ENCODE measurements at regions not wholly inside any gene's neighbourhood (a gene's known extent, or its start where the extent isn't known, plus 50 kb on each side); places are given as distances from the start of the nearest gene placed in this dataset.
"Not testable (repeated sequence)": the region's sequence is repeated elsewhere in the genome, so short reads cannot be mapped to it uniquely, and the experiment has no call there.

DNA sequence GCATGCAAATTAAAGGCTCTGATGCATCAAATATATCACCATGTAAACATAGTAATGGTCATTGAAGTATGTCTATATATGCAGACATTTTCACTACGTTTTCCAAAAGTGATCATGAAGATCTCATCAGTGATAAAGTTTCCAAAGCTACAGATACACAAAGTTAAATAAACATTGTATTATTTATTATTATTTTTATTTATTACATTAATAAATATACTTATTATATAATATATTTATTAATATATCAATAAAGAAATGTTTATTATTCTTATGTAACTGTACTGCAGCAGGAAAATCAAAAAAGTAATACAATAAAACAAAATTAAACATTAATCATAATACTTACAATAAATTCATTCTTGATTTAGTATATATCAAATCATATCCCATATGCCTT, 791.2 kb downstream of the GBE1 start:
- DNase-seq (ENCODE audit: low spot score) = no peak

DNA sequence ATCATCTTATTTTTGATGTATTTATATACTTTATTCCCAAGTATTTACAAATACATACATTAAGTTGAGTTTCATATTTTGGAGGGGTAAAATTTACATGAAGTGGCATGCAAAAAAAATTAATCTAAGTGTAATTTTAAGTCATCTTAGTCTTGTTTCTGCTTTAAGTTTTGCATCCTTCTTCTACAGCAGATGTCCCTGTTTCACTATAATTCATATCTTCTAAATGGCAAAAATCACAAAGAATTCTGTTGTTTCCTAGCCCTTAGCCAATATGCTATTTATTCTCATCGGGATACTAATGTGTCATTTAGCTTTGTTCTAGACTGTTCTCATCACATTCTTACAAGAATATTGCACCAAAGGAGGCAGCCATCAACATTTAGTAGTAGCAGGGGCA, 831.9 kb downstream of the GBE1 start:
- DNase-seq (ENCODE audit: low spot score) = no peak

DNA sequence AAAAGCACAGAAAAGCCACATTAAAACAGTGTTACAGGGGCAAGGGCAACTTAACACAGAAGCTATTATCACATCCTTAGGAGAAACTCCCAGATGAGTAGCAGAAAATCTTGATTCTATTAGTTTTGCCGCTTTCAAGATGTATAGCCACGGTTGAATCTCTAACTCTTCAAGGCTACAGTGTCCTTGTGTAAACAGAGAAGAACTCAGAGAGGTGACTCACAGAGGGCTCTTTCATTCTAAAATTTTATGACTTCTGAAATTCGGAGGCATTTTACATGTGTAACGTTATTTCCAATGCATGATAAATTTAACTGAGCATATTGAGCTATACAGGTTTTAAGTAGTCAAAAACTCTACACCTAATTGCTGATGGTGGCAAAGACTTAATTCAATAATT, 846.6 kb downstream of the GBE1 start:
- DNase-seq (ENCODE audit: low spot score) = no peak

DNA sequence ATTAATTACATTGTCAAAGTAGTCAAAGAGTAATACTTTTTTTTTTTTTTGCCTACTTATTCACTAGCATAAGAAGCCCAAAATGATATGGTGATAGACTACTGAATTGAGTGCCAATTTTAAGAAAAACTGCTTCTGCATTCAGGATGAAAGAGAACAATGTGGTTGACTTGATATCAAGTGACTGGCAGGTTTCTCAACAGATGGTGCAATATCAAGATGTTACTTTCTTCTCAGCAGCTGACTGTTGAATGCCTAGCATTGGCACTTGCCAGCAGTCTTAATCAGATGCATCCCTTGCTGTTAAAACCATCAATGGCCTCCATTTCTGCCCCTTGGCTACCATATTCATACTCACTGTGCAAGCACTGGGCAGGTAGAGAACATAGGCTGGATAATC, 863.2 kb downstream of the GBE1 start:
- no peak for DNase-seq (ENCODE audit: low spot score)

DNA sequence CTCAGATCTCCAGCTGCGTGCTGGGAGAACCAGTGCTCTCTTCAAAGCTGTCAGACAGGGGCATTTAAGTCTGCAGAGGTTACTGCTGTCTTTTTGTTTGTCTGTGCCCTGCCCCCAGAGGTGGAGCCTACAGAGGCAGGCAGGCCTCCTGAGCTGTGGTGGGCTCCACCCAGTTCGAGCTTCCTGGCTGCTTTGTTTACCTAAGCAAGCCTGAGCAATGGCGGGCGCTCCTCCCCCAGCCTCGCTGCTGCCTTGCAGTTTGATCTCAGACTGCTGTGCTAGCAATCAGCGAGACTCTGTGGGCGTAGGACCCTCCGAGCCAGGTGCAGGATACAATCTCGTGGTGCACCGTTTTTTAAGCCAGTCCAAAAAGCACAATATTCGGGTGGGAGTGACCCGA, 864.4 kb downstream of the GBE1 start:
- not testable (repeated sequence) for DNase-seq (ENCODE audit: low spot score)

DNA sequence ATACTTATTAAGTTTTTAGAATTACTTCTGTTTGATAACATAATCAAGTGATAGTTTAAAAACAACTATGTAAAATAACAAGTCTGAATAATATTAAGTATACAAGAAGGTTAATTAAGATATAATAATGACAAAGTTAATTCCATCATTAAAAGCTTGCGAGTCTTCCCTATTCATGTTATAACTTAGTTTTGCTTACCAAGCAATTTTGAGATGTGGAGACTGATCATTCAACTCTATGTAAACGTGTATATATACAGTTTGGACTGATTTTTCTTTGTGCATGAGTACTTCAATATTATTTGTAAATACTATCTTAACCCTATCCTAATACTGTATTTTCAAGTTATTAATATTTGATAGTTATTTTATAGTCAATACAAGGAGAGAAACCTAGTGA, 870.9 kb downstream of the GBE1 start:
- no peak for DNase-seq (ENCODE audit: low spot score)

DNA sequence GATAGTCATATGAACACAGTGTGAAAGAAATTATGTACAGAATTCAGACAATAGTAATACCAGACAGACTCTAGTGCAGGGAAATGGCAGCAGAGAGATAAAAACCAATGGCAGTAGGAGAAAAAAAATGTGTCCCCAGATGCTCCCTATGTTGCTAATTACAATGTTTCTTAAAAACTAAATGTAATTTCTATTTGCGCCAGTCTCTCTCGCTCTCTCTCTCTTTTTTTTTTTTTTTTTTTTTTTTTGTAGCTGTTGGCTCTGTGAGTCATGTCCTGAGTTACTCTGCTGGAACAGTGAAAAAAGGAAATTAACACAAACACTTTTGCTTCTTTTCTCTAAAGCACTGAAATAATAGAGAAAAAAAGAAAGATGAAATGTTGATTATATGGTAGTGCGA, 871.9 kb downstream of the GBE1 start:
- DNase-seq (ENCODE audit: low spot score) = no peak

DNA sequence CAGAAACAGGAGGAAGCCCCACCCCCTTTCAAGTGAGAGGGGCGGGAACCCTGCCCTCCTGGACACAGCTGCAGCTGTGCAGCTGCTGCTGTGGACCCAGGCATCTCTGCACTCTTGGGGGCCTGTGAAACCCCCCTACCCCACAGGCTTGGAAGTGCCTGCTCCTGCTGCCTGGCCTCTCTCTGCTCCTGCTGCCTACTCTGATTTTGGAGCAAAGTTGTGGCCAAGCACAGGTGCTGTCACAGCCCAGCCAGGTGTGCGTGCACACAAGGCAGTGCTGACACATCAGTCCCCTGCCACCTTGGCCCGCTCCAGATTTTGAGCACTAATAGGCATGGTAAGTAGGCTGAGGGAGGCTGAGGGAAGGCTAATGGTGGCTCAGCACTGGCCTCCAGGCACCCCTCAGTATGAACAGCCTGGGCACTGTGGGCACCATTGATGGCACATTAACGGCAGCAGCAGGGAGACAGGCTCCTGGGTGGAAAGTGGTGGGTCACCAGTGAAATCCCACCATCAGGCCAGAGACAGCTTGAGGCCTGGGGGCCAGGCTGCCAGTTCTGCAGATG, 890.9 kb downstream of the GBE1 start:
- no peak for DNase-seq (ENCODE audit: low spot score)

DNA sequence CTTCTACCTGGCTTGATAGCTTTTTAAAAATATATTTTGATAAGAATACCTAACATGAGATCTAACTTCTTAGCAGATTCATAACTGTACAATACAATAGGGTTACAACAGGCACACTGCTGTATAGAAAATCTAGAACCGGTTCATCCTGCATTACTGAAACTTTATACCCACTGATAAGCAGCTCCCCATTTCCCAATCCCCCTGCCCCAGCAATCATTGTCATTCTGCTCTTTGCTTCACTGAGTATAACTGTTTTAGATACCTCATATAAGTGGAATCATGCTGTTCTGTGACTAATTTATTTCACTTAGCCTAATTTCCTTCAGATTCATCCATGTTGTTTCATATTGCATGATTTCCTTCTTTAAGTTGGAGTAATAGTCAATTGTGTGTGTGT, 906.0 kb downstream of the GBE1 start:
- no peak for DNase-seq (ENCODE audit: low spot score)

DNA sequence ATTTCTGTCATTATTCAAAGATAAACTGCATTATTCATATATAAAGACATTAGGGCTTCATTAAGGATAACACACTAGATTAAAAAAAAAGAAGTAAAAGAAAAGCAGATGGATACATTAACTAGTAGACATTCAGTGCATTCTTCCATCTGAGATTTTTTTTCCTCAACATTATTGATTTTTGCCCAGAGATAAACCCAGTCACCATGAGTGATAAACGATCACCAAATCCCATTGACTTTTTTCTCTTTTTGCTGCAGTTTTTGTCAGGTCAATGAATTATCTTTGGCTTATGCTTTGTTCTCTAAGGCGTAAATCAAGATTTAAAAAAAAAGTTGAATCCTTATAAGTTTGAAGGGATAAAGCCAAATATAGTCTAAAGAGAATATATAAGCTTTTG, 925.0 kb downstream of the GBE1 start:
- no peak for DNase-seq (ENCODE audit: low spot score)

DNA sequence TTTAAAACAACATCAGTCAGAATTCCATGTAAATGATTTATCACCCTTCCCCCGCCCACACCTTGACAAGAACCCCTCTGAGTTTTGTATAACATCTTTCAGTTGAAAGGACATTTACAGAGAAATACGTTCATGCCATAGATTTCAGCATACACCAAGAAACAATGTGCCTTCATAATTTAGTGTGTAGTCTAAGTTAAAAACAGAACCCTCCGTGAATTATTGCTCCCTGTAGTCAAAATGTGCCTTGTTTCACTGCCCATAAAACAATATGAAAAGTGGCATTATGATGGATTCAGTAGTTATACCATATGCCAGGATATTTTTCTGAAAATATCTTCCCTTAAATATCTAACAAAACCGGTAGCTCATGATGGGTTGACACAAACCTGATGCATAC, 953.9 kb downstream of the GBE1 start:
- DNase-seq (ENCODE audit: low spot score) = no peak

DNA sequence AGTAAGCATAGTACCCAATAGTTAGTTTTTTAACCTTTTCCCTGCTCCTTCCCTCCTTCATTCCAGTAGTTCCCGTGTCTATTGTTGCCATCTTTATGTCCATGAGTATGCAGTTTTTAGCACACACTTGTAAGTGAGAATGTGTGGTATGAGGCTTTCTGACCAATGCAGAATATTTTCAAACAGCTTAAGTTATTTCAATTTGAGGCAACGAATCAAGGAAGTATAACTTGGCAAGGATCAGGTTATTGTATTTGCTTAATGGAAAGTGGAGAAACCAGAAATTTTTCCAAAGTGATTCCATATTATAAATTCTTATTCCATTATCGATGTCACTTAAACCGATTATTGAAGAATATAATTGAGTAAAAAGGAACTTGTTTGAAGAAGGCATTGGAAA, 954.8 kb downstream of the GBE1 start:
- DNase-seq (ENCODE audit: low spot score) = no peak

DNA sequence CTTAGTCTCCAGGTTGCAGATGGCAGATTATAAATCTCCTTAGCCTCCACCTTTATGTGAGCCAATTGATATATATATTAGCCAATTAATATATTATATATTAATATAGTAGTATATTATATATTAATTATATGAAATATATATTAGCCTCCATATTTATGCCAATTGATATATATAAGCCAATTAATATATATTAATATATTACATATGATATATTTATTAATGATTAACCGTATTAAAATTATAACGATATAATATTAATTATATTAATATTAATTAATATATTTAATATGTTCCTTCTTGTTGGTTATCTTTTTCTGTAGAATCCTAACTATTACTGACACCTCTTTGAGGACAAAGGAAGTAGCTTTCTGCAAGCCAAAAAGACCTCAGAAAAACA, 972.5 kb downstream of the GBE1 start:
- DNase-seq (ENCODE audit: low spot score) = no peak

DNA sequence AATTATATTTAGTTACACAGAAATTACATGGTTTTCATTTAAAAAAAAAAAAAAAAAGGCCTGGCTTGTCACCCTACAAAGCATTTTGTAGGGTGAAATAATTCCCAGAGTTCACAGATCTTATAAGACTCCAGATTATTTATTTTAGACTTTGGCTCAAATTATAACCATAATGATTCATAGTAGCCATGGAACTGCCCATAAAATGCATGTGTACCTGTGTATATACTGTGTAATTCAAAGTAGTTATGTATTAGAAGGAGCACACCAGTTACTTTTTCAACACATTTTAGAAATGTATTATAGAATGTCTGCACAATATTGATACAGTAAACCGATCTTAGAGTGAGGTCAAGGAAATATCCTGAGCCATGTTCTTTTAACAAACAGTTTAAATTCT, 975.6 kb downstream of the GBE1 start:
- DNase-seq (ENCODE audit: low spot score) = no peak

DNA sequence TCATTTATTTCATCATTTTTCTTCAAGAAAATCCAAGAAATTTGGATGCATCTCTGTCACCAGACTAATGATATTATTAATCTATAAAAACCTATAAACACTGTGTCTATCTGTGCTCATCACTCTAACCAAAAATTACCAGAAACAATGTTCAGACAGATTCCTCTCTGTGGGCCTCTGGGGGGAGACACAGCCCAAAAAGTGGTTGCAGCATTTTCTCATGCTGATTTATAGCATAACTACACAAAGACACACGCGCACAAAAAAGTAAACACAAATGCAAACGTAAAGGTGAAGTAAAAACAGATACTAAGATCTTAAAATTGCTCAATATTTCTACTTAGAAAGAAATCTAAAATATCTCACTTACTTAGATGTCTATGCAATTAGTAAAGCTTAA, 976.0 kb downstream of the GBE1 start:
- DNase-seq (ENCODE audit: low spot score) = no peak

DNA sequence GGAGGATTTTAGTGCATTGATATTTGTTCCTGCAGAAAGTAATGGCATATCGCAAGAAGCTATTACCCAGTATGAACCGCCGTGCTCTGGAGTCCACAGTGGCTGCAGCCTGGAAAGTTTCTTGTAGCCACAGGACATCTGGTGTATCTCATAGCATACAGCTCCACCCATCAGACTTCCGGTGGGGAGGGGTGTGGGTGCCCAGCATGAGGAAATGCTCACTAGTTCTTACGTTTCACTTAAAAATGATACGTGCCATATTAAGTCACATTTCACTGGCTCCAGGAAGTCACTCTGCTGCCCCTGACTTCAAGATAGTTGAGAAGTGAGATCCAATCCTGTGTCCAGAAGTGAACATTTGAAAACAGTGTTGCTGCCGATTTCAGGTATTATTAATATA, 990.4 kb downstream of the GBE1 start:
- DNase-seq (ENCODE audit: low spot score) = no peak

DNA sequence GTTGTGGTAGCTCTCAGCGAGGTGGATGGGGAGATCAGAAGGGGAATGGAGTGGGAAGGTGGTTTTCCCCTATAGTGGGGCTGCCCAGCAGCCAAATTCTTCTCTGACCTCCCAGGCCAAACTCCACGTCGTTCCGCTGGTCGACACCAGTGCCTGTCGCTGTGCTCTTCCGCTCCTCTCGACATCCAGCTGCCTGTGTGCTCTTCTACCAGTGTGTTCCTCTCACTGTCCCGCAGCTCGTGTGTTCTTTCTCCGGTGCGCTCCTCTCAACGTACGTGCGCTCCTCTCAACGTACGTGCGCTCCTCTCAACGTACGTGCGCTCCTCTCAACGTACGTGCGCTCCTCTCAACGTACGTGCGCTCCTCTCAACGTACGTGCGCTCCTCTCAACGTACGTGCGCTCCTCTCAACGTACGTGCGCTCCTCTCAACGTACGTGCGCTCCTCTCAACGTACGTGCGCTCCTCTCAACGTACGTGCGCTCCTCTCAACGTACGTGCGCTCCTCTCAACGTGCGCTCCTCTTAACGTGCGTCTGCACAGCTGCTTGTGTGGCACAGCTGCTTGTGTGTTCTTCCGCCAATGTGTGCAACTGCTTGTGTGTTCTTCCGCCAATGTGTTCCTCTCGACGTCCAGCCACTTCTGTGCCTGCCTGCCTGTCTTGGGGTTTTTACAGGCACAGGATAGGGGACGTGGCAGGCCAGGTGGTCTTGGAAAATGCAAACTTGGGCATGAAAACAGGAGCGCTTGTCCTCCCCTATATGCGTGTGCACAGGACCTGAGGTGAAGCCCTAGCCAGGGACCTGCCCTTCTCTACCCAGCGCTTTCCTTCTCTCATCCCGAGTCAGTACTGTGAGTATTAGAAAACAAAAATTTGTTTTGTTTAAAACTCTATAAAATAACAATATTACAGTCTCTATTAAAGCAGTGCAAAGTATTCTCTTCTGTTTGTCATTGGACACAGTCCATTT, 991.1 kb downstream of the GBE1 start:
- no peak for DNase-seq (ENCODE audit: low spot score)

DNA sequence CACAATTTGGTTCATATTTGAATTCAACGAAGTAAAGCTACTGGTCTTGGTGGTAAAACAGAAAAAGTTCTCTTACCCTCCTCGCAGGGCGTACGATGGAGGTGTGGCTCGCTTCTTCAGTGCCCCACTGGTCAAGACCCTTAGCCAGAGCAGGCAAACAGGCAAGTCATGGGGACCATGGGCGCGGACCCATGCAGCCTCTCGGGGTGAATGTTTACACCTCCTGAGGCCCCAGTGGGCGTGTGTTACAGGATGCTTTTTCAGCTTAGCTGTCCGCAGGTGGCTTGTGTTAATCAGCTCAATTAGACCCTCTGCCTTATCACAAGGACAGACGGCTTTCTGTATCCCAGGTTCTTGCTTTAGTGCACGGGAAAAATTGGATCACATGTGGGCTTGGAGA, 991.8 kb downstream of the GBE1 start:
- DNase-seq (ENCODE audit: low spot score) = no peak

DNA sequence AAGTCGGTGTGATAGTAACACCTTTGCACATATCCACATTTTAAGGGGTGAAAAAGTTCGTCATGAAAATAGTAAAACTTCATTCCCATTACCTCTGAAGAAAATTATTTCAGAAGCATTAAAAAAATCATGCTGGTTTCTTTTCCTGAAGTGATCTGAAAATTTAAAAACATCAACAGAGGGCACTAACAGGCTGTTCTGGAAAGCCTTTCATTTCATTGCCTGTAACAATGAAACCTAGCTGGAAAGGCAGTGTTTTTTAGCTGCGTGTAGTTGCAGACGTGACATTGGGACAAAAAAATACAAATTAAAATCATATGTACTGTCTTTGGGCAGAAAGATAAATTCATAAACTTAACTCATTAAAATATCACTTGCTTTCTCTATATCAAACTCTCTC, 993.8 kb downstream of the GBE1 start:
- DNase-seq (ENCODE audit: low spot score) = no peak

DNA sequence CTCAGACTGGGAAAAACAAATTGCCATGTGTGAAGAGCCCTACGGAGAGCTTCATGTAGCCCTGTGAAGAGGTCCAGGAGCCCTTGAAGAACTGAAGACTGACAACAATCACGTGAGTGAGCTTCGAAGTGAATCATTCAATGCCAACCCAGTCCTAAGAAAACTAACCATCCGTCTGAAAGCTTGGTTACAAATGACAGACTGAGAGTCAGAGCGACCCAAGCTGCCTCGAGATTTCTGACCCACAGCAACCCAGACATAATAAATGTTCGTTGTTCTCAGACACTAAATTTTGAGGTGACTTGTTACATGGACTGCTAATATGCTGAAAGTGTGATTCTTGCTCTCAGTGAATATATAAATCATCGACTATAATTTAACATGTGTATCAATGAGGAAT, 987.2 kb upstream of the ROBO1 start:
- DNase-seq (ENCODE audit: low spot score) = no peak

DNA sequence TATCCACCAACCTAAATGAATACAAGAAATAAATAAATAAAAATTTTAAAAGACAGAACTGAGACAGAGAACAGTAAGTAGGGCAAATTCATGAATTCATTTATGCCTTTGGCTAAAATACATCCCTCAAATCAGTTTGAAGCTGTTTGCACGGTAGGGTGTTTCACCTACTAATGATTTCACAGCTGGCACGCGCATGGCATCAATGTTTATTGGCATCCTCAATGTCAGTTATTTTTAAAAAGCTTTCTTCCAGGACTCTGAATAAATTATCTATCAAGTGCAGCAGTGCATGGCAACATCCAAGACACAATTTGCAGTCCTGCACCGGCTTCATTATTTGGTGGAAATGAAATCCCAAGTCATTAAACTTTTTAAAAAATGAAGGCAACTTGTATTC, 985.2 kb upstream of the ROBO1 start:
- DNase-seq (ENCODE audit: low spot score) = no peak

DNA sequence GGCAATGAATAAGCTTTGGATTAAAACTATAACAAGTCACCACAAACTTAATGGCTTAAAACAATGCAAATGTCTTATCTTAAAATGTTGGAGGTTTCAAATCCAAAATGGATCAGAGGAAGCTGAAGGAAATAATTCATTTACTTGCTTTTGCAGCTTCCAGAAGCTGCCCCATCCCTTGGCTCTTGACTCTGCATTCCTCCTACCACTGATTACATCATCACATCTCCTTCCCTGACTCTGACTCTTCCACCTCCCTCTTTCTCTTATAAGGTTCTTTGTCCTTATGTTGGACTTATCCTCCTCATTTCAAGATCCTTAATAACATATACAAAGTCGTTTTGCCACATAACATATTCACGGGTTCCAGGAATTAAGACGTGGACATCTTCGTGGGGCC, 982.8 kb upstream of the ROBO1 start:
- no peak for DNase-seq (ENCODE audit: low spot score)

DNA sequence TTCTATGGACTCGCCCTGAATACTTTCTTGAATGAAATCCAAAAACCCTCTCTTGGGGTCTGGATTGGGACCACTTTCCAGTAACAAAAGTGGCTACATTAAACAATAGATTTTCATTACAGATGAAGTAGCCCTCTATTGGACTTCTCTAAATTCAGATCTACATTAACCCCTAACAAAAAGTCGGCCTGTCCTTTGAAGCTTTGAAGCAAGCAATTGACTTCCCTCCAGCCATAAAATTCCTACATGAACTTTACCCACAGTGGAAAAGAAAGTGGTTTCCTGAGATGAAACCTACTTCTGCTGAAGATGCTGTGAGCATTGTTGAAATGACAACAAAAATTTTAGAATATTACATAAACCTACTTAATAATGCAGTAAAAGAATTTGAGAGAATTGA, 967.1 kb upstream of the ROBO1 start:
- no peak for DNase-seq (ENCODE audit: low spot score)

DNA sequence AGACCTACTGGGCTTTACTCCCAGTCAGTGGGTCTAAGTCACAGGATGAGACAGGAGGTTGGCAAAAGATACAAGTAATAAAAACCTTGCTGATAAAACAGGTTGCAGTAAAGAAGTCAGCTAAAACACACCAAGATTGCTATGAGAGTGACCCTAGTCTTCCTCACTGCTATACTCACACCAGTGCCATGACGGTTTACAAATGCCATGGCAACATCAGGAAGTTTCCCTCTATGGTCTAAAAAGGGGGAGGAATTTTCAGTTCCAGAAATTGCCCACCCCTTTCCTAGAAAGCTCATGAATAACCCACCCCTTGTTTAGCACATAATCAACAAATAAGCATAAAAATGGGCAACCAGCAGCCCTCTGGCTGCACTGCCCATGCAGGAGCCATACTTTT, 966.7 kb upstream of the ROBO1 start:
- no peak for DNase-seq (ENCODE audit: low spot score)

Measured in hematopoietic multipotent progenitor cell treated with erythropoietin and hydrocortisone succinate and interleukin-3 and kit ligand, for 17 days (in vitro differentiated cells).